ENCODE measurements at regions not wholly inside any gene's neighbourhood (a gene's known extent, or its start where the extent isn't known, plus 50 kb on each side); places are given as distances from the start of the nearest gene placed in this dataset.

- DNase-seq (ENCODE audit: extremely low read depth in 1 of 2, low read depth in 1 of 2), result no peak
Observed at GRCh38 chr2:22838461-22838860, 546.5 kb upstream of the KLHL29 start.

DNA sequence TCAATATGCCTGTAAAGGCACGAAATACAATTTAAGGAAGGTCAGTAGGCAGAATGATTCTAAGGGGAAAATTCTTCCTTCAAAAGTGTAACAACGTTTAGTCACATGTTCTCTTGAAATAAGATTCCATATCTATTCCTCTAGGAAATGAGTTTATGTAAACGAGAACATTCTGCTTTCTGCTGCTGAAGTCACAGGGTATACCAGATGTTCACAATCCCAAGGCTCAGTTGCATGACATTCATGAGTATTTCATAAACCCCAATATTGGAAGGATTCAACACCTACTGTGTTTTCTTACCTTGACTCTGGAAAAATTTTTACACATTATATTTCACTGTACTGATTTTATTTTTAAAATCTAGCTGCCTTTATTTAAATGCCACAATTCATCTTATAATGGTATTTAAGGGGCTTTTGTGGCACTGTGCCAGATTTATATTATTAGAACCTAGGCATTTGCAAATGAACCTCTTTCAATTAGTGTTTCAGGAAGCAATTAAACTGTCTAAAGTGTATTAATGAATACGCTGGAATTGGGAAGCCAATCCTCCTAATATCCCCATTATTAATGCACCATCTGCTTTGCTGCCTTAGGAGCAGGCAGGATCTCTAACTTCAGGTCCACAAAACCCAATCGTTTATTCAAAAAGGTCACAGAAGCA lies 542.6 kb upstream of the KLHL29 start:
- no peak for DNase-seq (ENCODE audit: extremely low read depth in 1 of 2, low read depth in 1 of 2)

DNA sequence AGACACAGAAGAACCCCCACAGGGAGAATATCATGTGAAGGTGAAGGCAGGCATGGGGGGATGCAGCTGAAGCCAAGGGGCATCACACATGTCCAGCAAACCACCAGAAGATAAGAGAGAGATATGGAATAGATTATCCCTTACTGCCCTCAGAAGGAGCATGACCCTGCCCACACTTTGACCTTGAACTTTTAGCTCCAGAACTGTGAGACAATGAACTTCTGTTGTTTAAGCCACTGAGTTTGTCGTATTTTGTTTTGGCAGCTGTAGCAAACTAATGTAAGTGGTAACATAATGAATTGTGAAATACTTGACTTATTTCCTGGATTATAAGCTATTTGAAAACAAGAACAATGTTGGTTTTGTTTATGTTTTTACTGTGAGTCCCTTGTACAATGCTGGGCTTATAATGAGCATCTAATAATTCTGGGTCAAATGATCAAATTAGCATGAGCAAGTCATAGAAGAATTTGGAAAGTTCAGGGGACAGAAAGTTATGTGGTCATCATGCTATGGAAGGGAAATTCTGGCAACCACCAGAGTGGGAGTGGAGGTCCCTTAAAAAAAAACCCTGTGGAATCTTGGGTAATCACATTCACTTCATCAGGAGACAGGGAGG lies 541.0 kb upstream of the KLHL29 start:
- no peak for DNase-seq (ENCODE audit: extremely low read depth in 1 of 2, low read depth in 1 of 2)

DNA sequence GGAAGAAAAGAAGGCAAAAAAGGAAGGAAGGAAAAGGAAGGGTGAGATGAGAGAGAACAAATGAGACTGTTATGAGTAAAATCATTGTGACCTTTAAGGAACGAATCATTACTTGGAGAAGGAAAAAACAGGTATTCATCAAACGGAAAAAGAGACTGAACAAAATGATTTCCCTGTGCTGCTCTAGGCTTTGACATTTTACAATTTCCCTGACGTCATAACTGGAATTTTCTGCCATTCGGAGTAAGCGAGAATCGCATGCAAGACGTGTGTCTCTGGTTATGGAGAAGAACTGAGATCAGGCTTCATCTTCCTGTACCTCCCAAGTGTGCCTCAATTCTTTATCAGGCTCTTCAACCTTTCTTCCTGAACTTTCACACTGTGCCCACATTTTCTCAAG lies 534.7 kb upstream of the KLHL29 start:
- DNase-seq (ENCODE audit: extremely low read depth in 1 of 2, low read depth in 1 of 2), result no peak

DNA sequence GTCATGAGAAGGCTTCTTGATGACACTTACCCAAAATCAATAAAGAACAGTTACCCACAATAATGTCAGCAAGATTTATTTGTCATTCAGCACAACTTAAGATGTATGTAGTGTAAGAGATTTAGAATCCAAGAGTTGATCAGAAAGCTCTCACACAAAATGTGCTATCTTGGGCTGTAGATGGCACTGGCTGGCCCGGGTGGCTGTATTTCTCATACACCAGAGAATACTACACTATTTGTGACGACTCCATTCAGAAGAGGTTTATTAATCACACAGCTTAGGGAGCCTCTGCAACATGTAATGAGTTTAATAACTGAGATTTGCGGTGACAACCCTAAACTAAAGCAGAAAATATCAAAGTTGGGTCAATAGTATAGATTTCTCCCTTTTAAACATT lies 530.4 kb upstream of the KLHL29 start:
- DNase-seq (ENCODE audit: extremely low read depth in 1 of 2, low read depth in 1 of 2), result no peak

DNA sequence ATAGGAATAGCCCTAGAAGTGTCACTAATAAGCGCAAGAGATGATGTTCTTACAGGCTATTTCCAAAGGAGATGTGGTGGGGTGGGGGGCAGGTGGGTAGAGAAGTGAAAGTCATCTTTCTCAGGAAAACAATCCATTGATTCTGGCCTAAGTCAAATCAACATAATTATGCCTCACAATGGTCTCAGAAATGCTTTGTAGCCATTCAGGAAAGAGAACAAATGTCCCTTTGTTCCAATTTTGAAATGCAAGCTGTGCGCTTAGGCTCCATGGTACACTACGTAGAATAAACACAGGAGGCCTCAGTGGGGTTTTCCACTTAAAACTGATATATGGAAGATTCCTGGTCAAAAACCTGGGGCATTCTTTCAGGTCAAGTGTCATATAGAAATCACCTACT lies 529.9 kb upstream of the KLHL29 start:
- DNase-seq (ENCODE audit: extremely low read depth in 1 of 2, low read depth in 1 of 2), result no peak

DNA sequence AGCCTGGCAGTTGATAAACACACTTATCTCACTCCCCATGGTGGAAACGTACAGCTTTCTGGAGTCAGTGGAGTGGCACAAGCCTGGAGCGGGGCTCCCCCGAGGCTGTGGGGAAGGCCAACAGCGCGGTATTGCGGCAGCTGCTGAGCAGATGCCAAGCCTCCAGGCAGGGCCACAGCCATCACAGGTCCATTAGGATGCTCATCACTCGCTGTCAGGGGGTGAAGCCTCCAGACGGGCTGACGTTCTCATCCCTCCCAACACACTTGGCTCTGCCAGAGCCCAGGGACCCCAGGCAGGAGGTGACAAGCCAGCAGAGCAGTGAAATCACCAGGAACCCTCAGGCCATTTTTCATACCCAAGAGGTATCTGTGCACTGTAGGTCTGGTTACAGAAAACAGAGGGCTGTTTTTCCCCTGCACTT lies 529.2 kb upstream of the KLHL29 start:
- no peak for DNase-seq (ENCODE audit: extremely low read depth in 1 of 2, low read depth in 1 of 2)

DNA sequence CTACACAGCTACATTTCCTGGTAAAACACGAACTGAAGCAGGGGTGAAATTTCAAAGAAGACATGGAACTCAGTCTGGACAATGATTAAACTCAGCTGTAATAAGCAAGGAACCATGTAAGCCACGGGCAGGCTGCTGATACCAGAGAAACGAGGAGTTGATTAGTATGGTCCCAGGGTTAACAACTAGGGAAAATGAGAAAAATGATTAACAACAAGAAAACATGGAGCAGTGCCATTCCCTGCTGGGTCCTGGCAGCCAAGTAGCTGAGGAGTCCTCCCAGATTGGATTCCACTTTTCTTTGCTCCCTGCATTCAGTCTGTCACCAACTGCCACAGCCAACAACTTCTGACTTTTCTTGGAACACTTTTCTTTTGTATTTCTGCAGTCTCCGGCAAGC lies 517.0 kb upstream of the KLHL29 start:
- no peak for DNase-seq (ENCODE audit: extremely low read depth in 1 of 2, low read depth in 1 of 2)

DNA sequence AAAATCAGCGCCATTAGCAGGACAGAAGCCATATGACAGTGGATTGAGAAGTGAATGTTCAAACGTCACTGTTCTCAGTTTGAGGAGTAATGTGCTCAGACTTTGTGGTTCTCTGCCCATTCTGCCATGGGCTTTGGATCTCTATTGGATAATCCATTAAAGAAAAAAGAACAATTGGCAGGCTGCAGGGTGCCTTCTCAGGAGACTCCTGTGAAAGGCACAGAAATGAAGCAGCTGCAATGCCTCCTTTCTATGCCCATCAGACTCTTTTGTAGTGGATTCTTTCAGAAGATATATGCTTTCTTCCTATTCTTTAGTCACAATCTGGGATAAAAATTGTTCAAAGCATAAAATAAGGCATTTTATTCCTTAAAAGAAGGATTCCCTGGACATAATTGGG lies 506.9 kb upstream of the KLHL29 start:
- no peak for DNase-seq (ENCODE audit: extremely low read depth in 1 of 2, low read depth in 1 of 2)

GRCh38 chr2:22879009-22879863 lies 505.7 kb upstream of the KLHL29 start:
- DNase-seq (ENCODE audit: extremely low read depth in 1 of 2, low read depth in 1 of 2), result no peak

GRCh38 chr2:22880161-22880560 lies 504.8 kb upstream of the KLHL29 start:
- no peak for DNase-seq (ENCODE audit: extremely low read depth in 1 of 2, low read depth in 1 of 2)

DNA sequence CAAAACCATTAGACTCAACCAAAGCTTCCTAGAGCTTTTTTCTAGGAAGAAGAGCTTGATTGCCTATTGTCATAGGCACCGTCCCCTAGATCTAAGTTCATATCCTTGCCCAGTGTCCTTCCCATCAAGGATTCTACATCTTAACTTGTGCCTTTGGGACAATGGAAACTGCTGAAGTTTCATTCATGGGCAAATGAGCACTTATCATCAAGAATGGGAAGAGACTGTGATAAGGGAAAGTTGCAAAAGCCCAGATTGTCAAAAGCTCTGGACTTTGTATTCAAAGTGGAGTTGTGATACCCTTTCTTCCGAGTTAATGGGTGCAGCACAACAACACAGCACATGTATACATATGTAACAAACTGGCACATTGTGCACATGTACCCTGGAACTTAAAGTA lies 503.0 kb upstream of the KLHL29 start:
- DNase-seq (ENCODE audit: extremely low read depth in 1 of 2, low read depth in 1 of 2), result no peak

GRCh38 chr2:22882643-22883042 lies 502.3 kb upstream of the KLHL29 start:
- DNase-seq (ENCODE audit: extremely low read depth in 1 of 2, low read depth in 1 of 2), result no peak

- DNase-seq (ENCODE audit: extremely low read depth in 1 of 2, low read depth in 1 of 2), result no peak
Observed at GRCh38 chr2:22883054-22883453, 501.9 kb upstream of the KLHL29 start.

- no peak for DNase-seq (ENCODE audit: extremely low read depth in 1 of 2, low read depth in 1 of 2)
Observed at GRCh38 chr2:22885245-22885644, 499.7 kb upstream of the KLHL29 start.

DNA sequence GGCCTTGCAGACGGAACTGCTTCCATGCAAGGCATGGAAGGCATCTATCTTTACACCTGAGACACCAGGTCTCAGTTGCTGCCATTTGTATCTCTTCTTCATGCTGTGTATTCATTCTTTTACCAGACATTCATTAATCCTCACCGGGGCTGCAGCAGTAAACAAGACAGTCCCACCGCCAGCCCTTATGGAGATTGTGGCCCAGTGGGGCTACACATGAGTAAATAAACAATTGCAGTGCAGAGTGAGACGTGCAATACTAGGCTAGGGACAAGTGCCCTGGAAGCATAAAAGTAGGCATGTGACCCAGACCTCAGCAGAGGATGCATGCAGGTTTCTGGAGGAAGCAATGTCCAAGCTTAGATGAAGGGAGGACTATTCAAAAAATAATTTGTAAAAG lies 497.6 kb upstream of the KLHL29 start:
- DNase-seq (ENCODE audit: extremely low read depth in 1 of 2, low read depth in 1 of 2), result no peak

GRCh38 chr2:22887845-22888244 lies 497.1 kb upstream of the KLHL29 start:
- no peak for DNase-seq (ENCODE audit: extremely low read depth in 1 of 2, low read depth in 1 of 2)

DNA sequence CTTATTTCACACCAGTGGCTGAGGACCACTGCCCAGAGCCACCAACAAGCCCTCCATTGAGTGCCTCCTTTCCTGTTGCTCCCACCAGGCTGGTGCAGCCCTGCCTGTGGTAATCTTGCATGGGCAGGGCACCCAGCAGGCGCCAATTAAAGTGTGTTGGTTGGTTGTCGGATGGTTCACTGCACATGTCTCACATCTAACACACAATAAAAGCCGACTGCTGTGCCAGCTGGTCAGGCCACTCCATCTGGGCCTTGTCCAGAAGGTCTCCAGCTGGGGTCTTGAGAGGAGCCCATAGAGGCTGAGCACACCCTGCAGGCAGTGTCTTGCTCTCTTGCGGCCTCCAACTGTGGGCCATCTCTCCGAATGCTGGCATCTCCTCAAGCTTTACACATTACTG lies 494.8 kb upstream of the KLHL29 start:
- no peak for DNase-seq (ENCODE audit: extremely low read depth in 1 of 2, low read depth in 1 of 2)

- no peak for DNase-seq (ENCODE audit: extremely low read depth in 1 of 2, low read depth in 1 of 2)
Observed at GRCh38 chr2:22893761-22894517, 491.0 kb upstream of the KLHL29 start.

DNA sequence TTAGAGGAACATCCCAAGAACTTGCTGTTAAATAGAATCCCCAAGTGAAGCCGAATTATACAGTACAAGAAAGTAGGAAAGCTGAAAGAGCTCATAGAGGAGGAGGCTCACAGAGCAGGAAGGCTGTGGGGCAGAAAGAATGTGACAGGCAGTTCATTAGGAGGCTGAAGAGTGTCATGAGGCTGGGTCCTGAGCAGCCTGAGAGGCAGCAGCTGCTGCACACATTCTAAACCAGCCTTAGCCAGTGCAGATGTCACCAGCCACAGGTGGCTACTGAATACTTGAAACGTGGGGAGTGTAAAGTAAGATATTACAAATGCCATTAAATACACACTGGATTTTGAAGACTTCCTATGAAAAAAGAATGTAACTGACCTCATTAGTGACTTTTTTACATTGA lies 490.2 kb upstream of the KLHL29 start:
- no peak for DNase-seq (ENCODE audit: extremely low read depth in 1 of 2, low read depth in 1 of 2)

DNA sequence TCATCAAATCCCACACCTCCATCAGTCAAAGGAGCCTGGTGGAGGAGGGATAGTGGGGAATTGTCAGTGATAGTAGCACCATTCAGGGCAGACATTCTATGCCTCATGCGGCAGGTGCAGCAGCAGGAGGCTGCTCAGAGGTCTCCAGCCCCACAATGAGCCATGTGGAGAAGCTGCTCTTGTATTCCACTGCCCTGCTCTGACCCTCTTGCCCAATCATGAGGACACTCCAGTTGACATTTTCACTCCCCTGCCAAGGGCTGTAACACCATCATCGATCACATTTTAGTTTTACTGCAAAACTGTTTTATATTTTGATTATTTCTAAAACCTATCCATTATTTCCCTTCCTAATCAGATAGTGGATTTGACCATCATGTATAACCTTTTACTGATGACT lies 487.6 kb upstream of the KLHL29 start:
- DNase-seq (ENCODE audit: extremely low read depth in 1 of 2, low read depth in 1 of 2), result no peak
